Nephron (organoid): ENCODE measurements at regions not wholly inside any gene's neighbourhood (a gene's known extent, or its start where the extent isn't known, plus 50 kb on each side); places are given as distances from the start of the nearest gene placed in this dataset.

Source experiments
- H3K27ac Mint-ChIP-seq, 3 experiments: 2 replicates each; pipeline ENCODE4 v1.8.0; 2020; ENCODE audit warnings: mixed read lengths in 3 of 3, mild to moderate bottlenecking in 2 of 3, moderate library complexity in 1 of 3
- H3K27me3 Mint-ChIP-seq: 2 replicates; pipeline ENCODE4 v1.8.0; 2021; ENCODE audit warnings: low read depth, mild to moderate bottlenecking, moderate library complexity, mixed read lengths
- H3K36me3 Mint-ChIP-seq: 2 replicates; pipeline ENCODE4 v1.8.0; 2020; ENCODE audit warnings: low read depth, mixed read lengths
- H3K4me1 Mint-ChIP-seq: 2 replicates; pipeline ENCODE4 v1.8.0; 2020; ENCODE audit warnings: mixed read lengths
- H3K4me3 Mint-ChIP-seq, 3 experiments: 2 replicates each; pipeline ENCODE4 v1.8.0; 2020; ENCODE audit warnings: mild to moderate bottlenecking in 3 of 3, mixed read lengths in 3 of 3, moderate library complexity in 2 of 3
- H3K9me3 Mint-ChIP-seq: 2 replicates; pipeline ENCODE4 v1.8.0; 2020; ENCODE audit warnings: mixed read lengths
- TF ChIP-seq, protein P1 (sequence below), 3 experiments: fragments of 200-600 bp; sonication (generic); IDR thresholded peaks; one replicate each; pipeline ENCODE4 v1.5.0; 2021; ENCODE audit warnings: antibody characterized with exemption in 3 of 3; ENCODE audit not compliant: unreplicated experiment in 3 of 3

DNA sequence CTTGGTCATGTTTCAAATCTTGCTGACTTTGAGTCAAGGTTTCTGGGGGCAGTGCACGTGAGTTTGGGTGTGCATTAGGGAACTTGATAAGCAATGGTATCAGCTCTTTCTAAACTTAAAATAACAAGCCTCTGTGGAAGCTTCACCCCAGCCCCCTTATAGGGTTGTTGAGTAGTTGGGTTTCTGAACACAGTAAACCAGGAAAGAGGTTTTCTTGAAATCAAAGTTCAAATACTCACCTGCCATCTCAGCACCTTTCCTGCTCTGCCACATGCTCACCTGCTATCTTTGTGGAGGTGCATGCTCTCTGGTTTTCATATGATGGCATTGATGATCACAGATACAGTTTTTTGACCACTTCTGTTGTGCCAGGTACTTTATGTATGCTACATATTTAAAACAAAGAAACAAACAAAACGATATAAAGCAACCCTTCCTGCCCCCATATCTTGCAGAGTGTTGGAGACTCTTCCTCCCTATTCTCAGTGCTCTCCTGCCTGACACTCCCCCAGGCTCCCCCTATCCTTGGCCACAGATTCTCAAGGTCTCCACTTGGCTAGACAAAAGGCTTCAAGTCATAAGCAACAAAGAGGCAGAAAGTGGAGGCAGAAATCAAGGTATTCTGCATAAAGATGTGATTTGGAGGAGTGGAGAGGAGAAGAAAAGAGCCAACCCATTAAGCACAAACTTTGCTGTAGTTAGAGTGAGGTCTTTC is 360.6 kb downstream of the CYRIA start:
- no peaks in the 10 kb centered on the region for H3K36me3 Mint-ChIP-seq
- H3K4me1 Mint-ChIP-seq = no peaks in the 10 kb centered on the region
- no peak overlapping the region for H3K4me3 Mint-ChIP-seq
- peaks cover 6% of the 10 kb centered on the region for H3K27me3 Mint-ChIP-seq
- no peak overlapping the region for H3K27ac Mint-ChIP-seq
- peaks cover 3% of the 10 kb centered on the region for H3K9me3 Mint-ChIP-seq
- TF ChIP-seq, protein P1, sequence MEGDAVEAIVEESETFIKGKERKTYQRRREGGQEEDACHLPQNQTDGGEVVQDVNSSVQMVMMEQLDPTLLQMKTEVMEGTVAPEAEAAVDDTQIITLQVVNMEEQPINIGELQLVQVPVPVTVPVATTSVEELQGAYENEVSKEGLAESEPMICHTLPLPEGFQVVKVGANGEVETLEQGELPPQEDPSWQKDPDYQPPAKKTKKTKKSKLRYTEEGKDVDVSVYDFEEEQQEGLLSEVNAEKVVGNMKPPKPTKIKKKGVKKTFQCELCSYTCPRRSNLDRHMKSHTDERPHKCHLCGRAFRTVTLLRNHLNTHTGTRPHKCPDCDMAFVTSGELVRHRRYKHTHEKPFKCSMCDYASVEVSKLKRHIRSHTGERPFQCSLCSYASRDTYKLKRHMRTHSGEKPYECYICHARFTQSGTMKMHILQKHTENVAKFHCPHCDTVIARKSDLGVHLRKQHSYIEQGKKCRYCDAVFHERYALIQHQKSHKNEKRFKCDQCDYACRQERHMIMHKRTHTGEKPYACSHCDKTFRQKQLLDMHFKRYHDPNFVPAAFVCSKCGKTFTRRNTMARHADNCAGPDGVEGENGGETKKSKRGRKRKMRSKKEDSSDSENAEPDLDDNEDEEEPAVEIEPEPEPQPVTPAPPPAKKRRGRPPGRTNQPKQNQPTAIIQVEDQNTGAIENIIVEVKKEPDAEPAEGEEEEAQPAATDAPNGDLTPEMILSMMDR (IDR thresholded peaks at IDR 0.05; ENCODE audit: unreplicated experiment in 3 of 3) = no peak

DNA sequence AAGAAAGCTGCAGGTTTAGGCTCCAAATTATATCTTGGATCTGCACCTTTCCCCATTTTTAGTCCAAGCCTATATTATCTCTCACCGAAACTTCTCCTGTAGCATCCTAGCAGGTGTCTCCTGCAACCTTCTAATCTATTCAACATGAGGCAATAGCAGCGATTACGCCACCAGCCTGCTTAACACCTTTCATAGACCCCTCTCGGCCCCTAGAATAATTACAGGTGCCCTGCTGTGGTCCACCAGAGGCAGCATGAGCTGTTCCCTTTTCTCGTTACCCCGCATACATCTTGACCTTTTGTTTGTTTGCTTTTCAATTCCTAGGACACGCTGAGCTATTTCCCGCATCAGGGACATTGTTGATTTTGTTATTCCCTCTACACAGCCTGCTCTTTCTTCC is 361.9 kb downstream of the CYRIA start:
- Mint-ChIP-seq H3K9me3 (peaks cover 5% of the 10 kb centered on the region), H3K36me3 (no peaks in the 10 kb centered on the region), H3K4me1 (no peaks in the 10 kb centered on the region), H3K27ac (no peak overlapping the region), H3K27me3 (peaks cover 6% of the 10 kb centered on the region), H3K4me3 (no peak overlapping the region)
- TF ChIP-seq, protein P1 (IDR thresholded peaks at IDR 0.05; ENCODE audit: unreplicated experiment in 3 of 3) = no peak

DNA sequence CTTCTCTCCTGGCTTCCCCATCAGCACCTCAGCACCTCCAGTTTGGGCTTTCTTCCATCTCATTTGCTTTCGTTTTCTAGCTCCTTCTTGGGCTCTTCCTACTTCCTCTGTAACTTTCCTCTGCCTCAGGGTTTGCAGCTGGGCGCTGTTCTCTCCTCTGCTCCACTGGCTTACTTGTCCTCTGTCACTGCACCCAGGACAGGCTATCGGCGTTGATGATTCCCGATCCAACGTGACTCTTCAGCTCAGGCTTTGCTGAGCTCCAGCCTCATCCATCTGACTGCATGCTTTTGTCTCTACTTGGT is 362.4 kb downstream of the CYRIA start:
- TF ChIP-seq, protein P1 (IDR thresholded peaks at IDR 0.05; ENCODE audit: unreplicated experiment in 3 of 3) = no peak
- Mint-ChIP-seq H3K4me3 (no peak overlapping the region), H3K4me1 (no peaks in the 10 kb centered on the region), H3K27me3 (peaks cover 6% of the 10 kb centered on the region), H3K9me3 (peaks cover 6% of the 10 kb centered on the region), H3K27ac (no peak overlapping the region), H3K36me3 (no peaks in the 10 kb centered on the region)

DNA sequence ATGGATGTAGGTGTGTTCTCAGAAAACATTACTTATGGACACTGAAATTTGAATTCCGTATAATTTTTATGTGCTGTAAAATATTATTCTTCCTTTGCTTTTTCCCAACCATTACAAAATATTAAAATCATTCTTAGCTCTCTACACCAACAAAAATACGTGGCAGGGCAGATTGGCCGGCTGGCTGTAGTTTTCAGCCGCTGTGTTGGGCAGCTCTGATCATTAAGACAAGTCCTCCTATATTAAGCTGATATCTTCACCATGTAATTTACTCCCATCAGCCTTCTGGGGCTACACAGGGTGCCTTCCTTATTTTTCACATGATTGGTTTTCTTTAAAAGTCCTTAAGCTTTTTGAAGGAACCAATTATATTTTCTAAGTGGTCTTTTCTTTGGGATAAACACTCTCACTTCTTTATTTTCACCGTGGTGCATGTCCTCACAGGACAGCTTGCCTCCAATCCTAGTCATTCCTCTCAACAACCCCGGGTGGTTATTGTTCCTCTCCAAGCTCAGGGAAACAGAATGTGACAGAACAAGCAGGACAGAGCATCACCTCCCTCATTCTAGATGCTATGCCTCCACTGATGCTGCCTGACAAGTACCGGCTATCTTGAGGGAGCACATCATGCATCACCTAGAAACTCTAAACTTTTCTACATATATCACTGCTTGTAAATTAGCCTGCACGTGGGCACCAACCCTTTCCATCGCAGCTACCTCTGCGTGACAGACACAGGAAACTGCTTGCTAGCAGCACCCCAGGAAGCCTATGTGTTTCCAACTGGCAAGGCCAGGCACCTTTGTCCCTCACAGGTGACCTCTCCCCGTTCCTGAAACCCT is 362.3 kb downstream of the MYCN start:
- no peak overlapping the region for H3K4me3 Mint-ChIP-seq
- no peak overlapping the region for H3K27ac Mint-ChIP-seq
- H3K36me3 Mint-ChIP-seq = no peaks in the 10 kb centered on the region
- TF ChIP-seq, protein P1 (IDR thresholded peaks at IDR 0.05; ENCODE audit: unreplicated experiment in 3 of 3) = no peak
- no peaks in the 10 kb centered on the region for H3K4me1 Mint-ChIP-seq
- peaks cover 6% of the 10 kb centered on the region for H3K9me3 Mint-ChIP-seq
- peaks cover 6% of the 10 kb centered on the region for H3K27me3 Mint-ChIP-seq

DNA sequence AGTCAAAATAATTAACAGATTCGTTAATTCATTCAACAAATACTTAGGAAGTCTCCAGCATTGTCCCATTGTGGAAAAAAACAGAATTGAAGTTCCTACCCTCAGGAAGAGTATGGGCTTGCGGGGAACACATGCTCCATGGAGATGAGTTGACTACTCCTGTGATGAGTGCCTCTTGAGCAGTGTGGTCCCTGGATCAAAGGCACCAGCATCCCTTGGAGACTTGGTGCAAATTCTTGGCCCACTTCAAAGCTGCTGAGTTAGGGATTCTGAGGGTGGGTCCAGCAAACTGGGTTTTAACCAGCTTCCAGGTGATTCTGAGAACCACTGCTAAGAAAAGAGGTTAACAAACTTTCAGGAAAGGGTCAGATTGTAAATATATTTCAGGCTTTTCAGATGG is 361.6 kb downstream of the MYCN start:
- no peaks in the 10 kb centered on the region for H3K36me3 Mint-ChIP-seq
- no peak overlapping the region for H3K4me3 Mint-ChIP-seq
- H3K9me3 Mint-ChIP-seq = peaks cover 6% of the 10 kb centered on the region
- H3K27ac Mint-ChIP-seq = no peak overlapping the region
- no peaks in the 10 kb centered on the region for H3K4me1 Mint-ChIP-seq
- TF ChIP-seq, protein P1 (IDR thresholded peaks at IDR 0.05; ENCODE audit: unreplicated experiment in 3 of 3) = no peak
- H3K27me3 Mint-ChIP-seq = peaks cover 6% of the 10 kb centered on the region
